Esophagus muscularis mucosa (tissue), 4 donors: ENCODE measurements at regions not wholly inside any gene's neighbourhood (a gene's known extent, or its start where the extent isn't known, plus 50 kb on each side); places are given as distances from the start of the nearest gene placed in this dataset.

Experiments used
- DNase-seq: peaks from one replicate; pipeline ENCODE4 v3.0.0-alpha.2; 2017; ENCODE audit errors: extremely low spot score
- H3K27ac ChIP-seq, 4 donors: fragments of 200-600 bp; sonication (generic); replicated peaks in 1 of 4; 1 replicate in 3 of 4; 2 replicates in 1 of 4; pipeline ENCODE4 v1.5.1; 2016 to 2019; ENCODE audit warnings: mild to moderate bottlenecking in 1 of 4
- H3K27me3 ChIP-seq, 4 donors: fragments of 200-600 bp; sonication (generic); one replicate each; pipeline versions ENCODE4 v1.5.1 to v1.6.0; 2016 to 2019
- H3K36me3 ChIP-seq, 4 donors: fragments of 200-600 bp; sonication (generic); one replicate each; pipeline ENCODE4 v1.5.1; 2016 to 2019
- H3K4me1 ChIP-seq, 4 donors: fragments of 200-600 bp; sonication (generic); one replicate each; pipeline ENCODE4 v1.5.1; 2016 to 2019
- H3K4me3 ChIP-seq, 4 donors: fragments of 200-600 bp; sonication (generic); 1 replicate in 2 of 4; 2 replicates in 2 of 4; pipeline ENCODE4 v1.5.1; 2016 to 2019; ENCODE audit warnings: mild to moderate bottlenecking in 4 of 4, moderate library complexity in 1 of 4
- H3K9me3 ChIP-seq, 4 donors: fragments of 200-600 bp; sonication (generic); 1 replicate in 3 of 4; 2 replicates in 1 of 4; pipeline ENCODE4 v1.5.1; 2016 to 2019
- CTCF ChIP-seq, 3 experiments: fragments of 200-600 bp in 2 of 3; fragments of 450-650 bp in 1 of 3; sonication (generic) in 2 of 3; IDR thresholded peaks; one replicate each; pipeline ENCODE4 v1.5.1; 2017 to 2019; ENCODE audit warnings: antibody characterized with exemption in 3 of 3, mild to moderate bottlenecking in 2 of 3, moderate library complexity in 1 of 3
- EP300 ChIP-seq: sonication (generic); formaldehyde crosslinking; IDR thresholded peaks from one replicate; pipeline ENCODE4 v1.6.1; 2017; ENCODE audit warnings: antibody characterized with exemption
- POLR2A ChIP-seq: fragments of 450-650 bp; IDR thresholded peaks from one replicate; pipeline ENCODE4 v1.6.1; 2017; ENCODE audit warnings: antibody characterized with exemption, moderate library complexity, mild to moderate bottlenecking, low read depth
- POLR2AphosphoS5 ChIP-seq, 2 donors: sonication (generic); formaldehyde crosslinking; IDR thresholded peaks; one replicate each; pipeline ENCODE4 v1.6.1; 2017; ENCODE audit warnings: antibody characterized with exemption in 2 of 2
- WGBS: methylation state at CpG from one replicate; pipeline ENCODE4 v1.1.5; 2018; 5-methylcytosine and 5-hydroxymethylcytosine counted together
- intact Hi-C: fragments of 100-400 bp; cut with DNase I; formaldehyde crosslinking; loops from one replicate; pipeline ENCODE4 v1.15.1; 2023

GRCh38 chr19:30969591-30969990, 379.6 kb downstream of the TSHZ3 start:
- WGBS = 92% methylated on average over 2 of the region's 2 CpGs
- no peaks in the 10 kb centered on the region for H3K27me3 ChIP-seq
- H3K9me3 ChIP-seq = no peaks in the 10 kb centered on the region
- no peaks in the 10 kb centered on the region for H3K36me3 ChIP-seq
- intact Hi-C loops = no loop called here
- no peak for DNase-seq
- no peaks in the 10 kb centered on the region for H3K4me1 ChIP-seq
- no peak overlapping the region for H3K27ac ChIP-seq
- H3K4me3 ChIP-seq = no peak overlapping the region
- no peak for TF ChIP-seq POLR2AphosphoS5 (IDR thresholded peaks at IDR 0.05)
- TF ChIP-seq CTCF (IDR thresholded peaks at IDR 0.05) = no peak
- no peak for TF ChIP-seq POLR2A
- no peak for TF ChIP-seq EP300

GRCh38 chr19:30968841-30969399, 380.3 kb downstream of the TSHZ3 start:
- intact Hi-C loops = no loop called here
- 92% methylated on average over 5 of the region's 5 CpGs for WGBS
- H3K9me3 ChIP-seq = peaks cover 0 to 1% (median 0%) of the 10 kb centered on the region in 4 donors

GRCh38 chr19:30968210-30968609, 381.0 kb downstream of the TSHZ3 start:
- 81% methylated on average over 5 of the region's 5 CpGs for WGBS
- peaks cover 0 to 3% (median 0%) of the 10 kb centered on the region in 4 donors for H3K9me3 ChIP-seq
- DNase-seq = peak; percentile 64
- no peak overlapping the region for H3K4me3 ChIP-seq
- TF ChIP-seq CTCF (IDR thresholded peaks at IDR 0.05) (no peak), POLR2A (no peak), POLR2AphosphoS5 (IDR thresholded peaks at IDR 0.05) (no peak), EP300 (no peak)
- H3K36me3 ChIP-seq = no peaks in the 10 kb centered on the region
- no peaks in the 10 kb centered on the region for H3K27me3 ChIP-seq
- no peak overlapping the region for H3K27ac ChIP-seq
- no peaks in the 10 kb centered on the region for H3K4me1 ChIP-seq
- intact Hi-C loops = no loop called here

More at GRCh38 chr19:30968841-30969399, 380.3 kb downstream of the TSHZ3 start:
- no peak for DNase-seq
- H3K27ac ChIP-seq = no peak overlapping the region
- TF ChIP-seq CTCF (IDR thresholded peaks at IDR 0.05) = no peak
- TF ChIP-seq POLR2A = no peak
- TF ChIP-seq EP300 = no peak
- no peak for TF ChIP-seq POLR2AphosphoS5 (IDR thresholded peaks at IDR 0.05)
- H3K4me1 ChIP-seq = no peaks in the 10 kb centered on the region
- H3K36me3 ChIP-seq = no peaks in the 10 kb centered on the region
- no peaks in the 10 kb centered on the region for H3K27me3 ChIP-seq
- no peak overlapping the region for H3K4me3 ChIP-seq

GRCh38 chr19:30966486-30966885, 382.8 kb downstream of the TSHZ3 start:
- H3K36me3 ChIP-seq = no peaks in the 10 kb centered on the region
- no peaks in the 10 kb centered on the region for H3K4me1 ChIP-seq
- TF ChIP-seq CTCF (IDR thresholded peaks at IDR 0.05) (no peak), POLR2AphosphoS5 (IDR thresholded peaks at IDR 0.05) (no peak), EP300 (no peak), POLR2A (no peak)
- H3K4me3 ChIP-seq = no peak overlapping the region
- no peaks in the 10 kb centered on the region for H3K27me3 ChIP-seq
- 77% methylated on average over 4 of the region's 4 CpGs for WGBS
- no peak overlapping the region for H3K27ac ChIP-seq
- intact Hi-C loops = no loop called here
- DNase-seq = no peak
- peaks cover 0 to 3% (median 0%) of the 10 kb centered on the region in 4 donors for H3K9me3 ChIP-seq

GRCh38 chr19:30959011-30959410, 390.2 kb downstream of the TSHZ3 start:
- DNase-seq = peak; percentile 91
- Histone ChIP-seq H3K4me3 (no peak overlapping the region), H3K27me3 (peaks cover 0 to 5% (median 0%) of the 10 kb centered on the region in 4 donors), H3K27ac (no peak overlapping the region), H3K4me1 (no peaks in the 10 kb centered on the region), H3K9me3 (peaks cover 0 to 3% (median 0%) of the 10 kb centered on the region in 4 donors), H3K36me3 (no peaks in the 10 kb centered on the region)
- 94% methylated on average over 3 of the region's 3 CpGs for WGBS
- TF ChIP-seq CTCF (IDR thresholded peaks at IDR 0.05) = no peak
- no peak for TF ChIP-seq POLR2A
- no peak for TF ChIP-seq EP300
- no peak for TF ChIP-seq POLR2AphosphoS5 (IDR thresholded peaks at IDR 0.05)
- intact Hi-C loops = no loop called here
